ENCODE measurements at regions not wholly inside any gene's neighbourhood (a gene's known extent, or its start where the extent isn't known, plus 50 kb on each side); places are given as distances from the start of the nearest gene placed in this dataset.
"Not testable (repeated sequence)": the region's sequence is repeated elsewhere in the genome, so short reads cannot be mapped to it uniquely, and the experiment has no call there.

GRCh38 chr5:163789870-163790269, 284.5 kb downstream of the MAT2B start:
- no peak for DNase-seq (ENCODE audit: low spot score)

- no peak for DNase-seq (ENCODE audit: low spot score)
Observed at GRCh38 chr5:163790497-163790896, 285.1 kb downstream of the MAT2B start.

- no peak for DNase-seq (ENCODE audit: low spot score)
Observed at GRCh38 chr5:163794993-163795392, 289.6 kb downstream of the MAT2B start.

GRCh38 chr5:163807781-163808180, 302.4 kb downstream of the MAT2B start:
- DNase-seq (ENCODE audit: low spot score): no peak

- DNase-seq (ENCODE audit: low spot score): no peak
Observed at GRCh38 chr5:163809473-163809872, 304.1 kb downstream of the MAT2B start.

- no peak for DNase-seq (ENCODE audit: low spot score)
Observed at GRCh38 chr5:163813900-163814299, 308.5 kb downstream of the MAT2B start.

- DNase-seq (ENCODE audit: low spot score): no peak
Observed at GRCh38 chr5:163815240-163815791, 309.9 kb downstream of the MAT2B start.

- no peak for DNase-seq (ENCODE audit: low spot score)
Observed at GRCh38 chr5:163821142-163821541, 315.7 kb downstream of the MAT2B start.

- no peak for DNase-seq (ENCODE audit: low spot score)
Observed at GRCh38 chr5:163822548-163822947, 317.1 kb downstream of the MAT2B start.

- DNase-seq (ENCODE audit: low spot score): no peak
Observed at GRCh38 chr5:163825661-163826060, 320.2 kb downstream of the MAT2B start.

GRCh38 chr5:163826201-163826600, 320.8 kb downstream of the MAT2B start:
- DNase-seq (ENCODE audit: low spot score): no peak

- no peak for DNase-seq (ENCODE audit: low spot score)
Observed at GRCh38 chr5:163832155-163832554, 326.7 kb downstream of the MAT2B start.

GRCh38 chr5:163838738-163839137, 333.3 kb downstream of the MAT2B start:
- DNase-seq (ENCODE audit: low spot score): no peak

- DNase-seq (ENCODE audit: low spot score): no peak
Observed at GRCh38 chr5:163846512-163846911, 341.1 kb downstream of the MAT2B start.

- DNase-seq (ENCODE audit: low spot score): no peak
Observed at GRCh38 chr5:163855754-163856153, 350.3 kb downstream of the MAT2B start.

GRCh38 chr5:163861670-163862069, 356.3 kb downstream of the MAT2B start:
- no peak for DNase-seq (ENCODE audit: low spot score)

- DNase-seq (ENCODE audit: low spot score): no peak
Observed at GRCh38 chr5:163867324-163867723, 361.9 kb downstream of the MAT2B start.

GRCh38 chr5:163867738-163868137, 362.3 kb downstream of the MAT2B start:
- DNase-seq (ENCODE audit: low spot score): no peak

- no peak for DNase-seq (ENCODE audit: low spot score)
Observed at GRCh38 chr5:163869581-163869980, 364.2 kb downstream of the MAT2B start.

GRCh38 chr5:163870441-163870840, 365.0 kb downstream of the MAT2B start:
- DNase-seq (ENCODE audit: low spot score): no peak

- DNase-seq (ENCODE audit: low spot score): no peak
Observed at GRCh38 chr5:163874431-163874830, 369.0 kb downstream of the MAT2B start.

GRCh38 chr5:163874912-163875311, 369.5 kb downstream of the MAT2B start:
- DNase-seq (ENCODE audit: low spot score): not testable (repeated sequence)

GRCh38 chr5:163877865-163878264, 372.4 kb downstream of the MAT2B start:
- no peak for DNase-seq (ENCODE audit: low spot score)

GRCh38 chr5:163878490-163878889, 373.1 kb downstream of the MAT2B start:
- no peak for DNase-seq (ENCODE audit: low spot score)

GRCh38 chr5:163880302-163880701, 374.9 kb downstream of the MAT2B start:
- DNase-seq (ENCODE audit: low spot score): no peak
